ENCODE measurements at regions not wholly inside any gene's neighbourhood (a gene's known extent, or its start where the extent isn't known, plus 50 kb on each side); places are given as distances from the start of the nearest gene placed in this dataset.

DNA sequence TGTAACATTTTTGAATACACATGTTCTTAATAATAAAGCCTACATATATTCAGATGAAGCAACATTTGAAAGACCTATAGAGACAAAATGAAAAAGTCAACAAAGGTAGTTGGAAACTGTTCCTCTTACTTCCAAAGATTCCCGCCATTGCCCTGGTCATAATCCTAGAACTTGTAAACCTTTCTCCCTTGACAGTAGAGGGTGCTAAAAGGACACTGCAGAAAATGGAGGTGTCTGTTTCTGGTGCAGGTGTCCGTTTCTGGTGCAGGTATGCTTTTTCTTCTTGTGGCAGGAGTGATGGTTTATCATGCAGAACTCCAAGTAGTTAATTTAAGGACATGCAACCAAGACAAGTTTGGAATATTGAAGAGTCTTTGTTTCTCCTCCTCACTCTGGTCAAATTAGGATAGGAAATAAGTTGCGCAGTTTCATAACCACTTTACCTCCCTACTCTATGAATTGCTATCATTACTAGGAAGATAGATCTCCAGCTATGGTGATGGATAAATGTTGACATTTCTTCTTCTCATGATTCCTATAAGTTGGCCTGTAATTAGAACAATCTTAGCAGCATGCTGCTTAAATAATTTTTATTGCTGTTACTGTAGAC is 56.0 kb upstream of the FAM174A start:
- no peak overlapping the region for H3K27ac ChIP-seq (ENCODE audit: low read length)
- CTCF ChIA-PET: interaction anchor here (0.6 kb wide), 1 partner anchor 142 kb away, joined by 3 read pairs; no protein-coding TSS in a partner anchor
- no peaks in the 10 kb centered on the region for H3K9me3 ChIP-seq (ENCODE audit: low read length)
- DNase-seq: peak; percentile 68
- 0 out of 2 replicates have a peak overlapping the region, but pooled peaks have one; percentile 4 for H2AFZ ChIP-seq (ENCODE audit: low read length)
- TF ChIP-seq CTCF (conservative IDR thresholded peaks at IDR 0.05; ENCODE audit: low read depth, low read length): peak; percentile 88
- no peak for TF ChIP-seq EZH2 (IDR thresholded peaks at IDR 0.05; ENCODE audit: low read length, unreplicated experiment)
- TF ChIP-seq EZH2phosphoT487 (IDR thresholded peaks at IDR 0.05; ENCODE audit: borderline replicate concordance, low read length): no peak
- no peaks in the 10 kb centered on the region for H3K36me3 ChIP-seq (ENCODE audit: low read depth, low read length)
- BruUV-seq (replicated peaks): no TSS peak
- H3K9me2 ChIP-seq (replicated peaks; ENCODE audit: low read length): no peaks in the 10 kb centered on the region
- no peak overlapping the region for H3K9ac ChIP-seq (ENCODE audit: low read length)
- POLR2A ChIA-PET (ENCODE audit: unreplicated experiment): no interaction called here
- no peaks in the 10 kb centered on the region for H3F3A ChIP-seq (ENCODE audit: low read length, unreplicated experiment)
- no peaks in the 10 kb centered on the region for H3K4me1 ChIP-seq (ENCODE audit: insufficient read depth, low read length)
- H3K27me3 ChIP-seq (ENCODE audit: low read length): no peaks in the 10 kb centered on the region
- intact Hi-C loops (cut with micrococcal nuclease): loop anchor here (1.0 kb wide), 2 partner anchors 144 to 566 kb away; no protein-coding TSS in a partner anchor
- H3K79me2 ChIP-seq (ENCODE audit: low read length): no peaks in the 10 kb centered on the region
- peak; percentile 89 for ATAC-seq
- H4K20me1 ChIP-seq (ENCODE audit: low read length): no peaks in the 10 kb centered on the region
- H3K4me3 ChIP-seq (ENCODE audit: low read length): no peak overlapping the region
- no peak overlapping the region for H3K4me2 ChIP-seq (ENCODE audit: low read length)

DNA sequence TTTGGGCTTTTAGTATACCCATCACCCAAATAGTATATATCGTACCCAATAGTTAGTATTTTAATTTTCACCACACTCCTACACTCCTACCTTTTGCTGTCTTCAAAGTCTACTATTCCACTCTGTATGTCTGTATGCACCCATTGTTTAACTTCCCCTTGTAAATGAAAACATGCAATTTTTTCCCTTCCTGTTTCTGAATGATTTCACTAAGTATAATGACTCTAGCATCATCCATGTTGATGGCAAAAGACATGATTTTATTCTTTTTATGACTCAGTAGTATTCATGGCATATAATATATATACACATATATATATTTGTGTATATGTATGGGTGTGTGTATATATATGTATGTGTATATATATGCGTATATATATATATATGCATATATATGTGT is 63.1 kb upstream of the FAM174A start:
- Histone ChIP-seq H3K9ac (ENCODE audit: low read length) (no peak overlapping the region), H3K27ac (ENCODE audit: low read length) (no peak overlapping the region), H3K36me3 (ENCODE audit: low read depth, low read length) (no peaks in the 10 kb centered on the region), H3K4me3 (ENCODE audit: low read length) (no peak overlapping the region), H3K9me2 (replicated peaks; ENCODE audit: low read length) (no peaks in the 10 kb centered on the region), H3K9me3 (ENCODE audit: low read length) (no peaks in the 10 kb centered on the region), H3K79me2 (ENCODE audit: low read length) (no peaks in the 10 kb centered on the region), H3K27me3 (ENCODE audit: low read length) (no peaks in the 10 kb centered on the region), H3K4me2 (ENCODE audit: low read length) (no peak overlapping the region), H2AFZ (ENCODE audit: low read length) (no peak overlapping the region), H4K20me1 (ENCODE audit: low read length) (no peaks in the 10 kb centered on the region), H3K4me1 (ENCODE audit: insufficient read depth, low read length) (no peaks in the 10 kb centered on the region), H3F3A (ENCODE audit: low read length, unreplicated experiment) (no peaks in the 10 kb centered on the region)
- no peak for ATAC-seq
- TF ChIP-seq CTCF (conservative IDR thresholded peaks at IDR 0.05; ENCODE audit: low read depth, low read length) (no peak), EZH2phosphoT487 (IDR thresholded peaks at IDR 0.05; ENCODE audit: borderline replicate concordance, low read length) (no peak), EZH2 (IDR thresholded peaks at IDR 0.05; ENCODE audit: low read length, unreplicated experiment) (no peak)
- DNase-seq: no peak
- ChIA-PET CTCF (no interaction called here), POLR2A (ENCODE audit: unreplicated experiment) (no interaction called here)
- intact Hi-C loops (cut with micrococcal nuclease): no loop called here
- no TSS peak for BruUV-seq (replicated peaks)

DNA sequence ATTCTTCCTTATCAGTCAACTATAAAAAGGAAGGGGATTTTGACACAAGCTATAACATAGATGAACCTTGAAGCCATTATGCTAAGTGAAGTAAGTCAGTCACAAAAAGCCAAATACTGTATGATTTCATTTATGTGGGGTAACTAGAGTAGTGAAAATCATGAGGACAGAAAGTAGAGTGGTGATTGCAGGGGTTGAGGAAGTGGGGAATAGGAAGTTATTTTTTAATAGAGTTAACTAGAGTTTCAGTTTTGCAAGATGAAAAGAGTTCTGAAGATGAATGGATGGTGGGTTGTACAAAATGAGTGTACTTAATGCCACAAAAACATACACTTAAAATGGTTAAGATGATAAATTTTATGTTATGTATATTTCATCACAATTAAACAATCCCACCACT is 65.4 kb upstream of the FAM174A start:
- no peak overlapping the region for H3K4me3 ChIP-seq (ENCODE audit: low read length)
- H3F3A ChIP-seq (ENCODE audit: low read length, unreplicated experiment): no peaks in the 10 kb centered on the region
- H2AFZ ChIP-seq (ENCODE audit: low read length): no peak overlapping the region
- ATAC-seq: no peak
- H3K79me2 ChIP-seq (ENCODE audit: low read length): no peaks in the 10 kb centered on the region
- no peak overlapping the region for H3K4me2 ChIP-seq (ENCODE audit: low read length)
- no peaks in the 10 kb centered on the region for H3K36me3 ChIP-seq (ENCODE audit: low read depth, low read length)
- ChIA-PET POLR2A (ENCODE audit: unreplicated experiment) (no interaction called here), CTCF (no interaction called here)
- H4K20me1 ChIP-seq (ENCODE audit: low read length): no peaks in the 10 kb centered on the region
- no peak overlapping the region for H3K9ac ChIP-seq (ENCODE audit: low read length)
- H3K9me2 ChIP-seq (replicated peaks; ENCODE audit: low read length): no peaks in the 10 kb centered on the region
- BruUV-seq (replicated peaks): no TSS peak
- no peaks in the 10 kb centered on the region for H3K27me3 ChIP-seq (ENCODE audit: low read length)
- intact Hi-C loops (cut with micrococcal nuclease): no loop called here
- TF ChIP-seq EZH2 (IDR thresholded peaks at IDR 0.05; ENCODE audit: low read length, unreplicated experiment) (no peak), EZH2phosphoT487 (IDR thresholded peaks at IDR 0.05; ENCODE audit: borderline replicate concordance, low read length) (no peak), CTCF (conservative IDR thresholded peaks at IDR 0.05; ENCODE audit: low read depth, low read length) (no peak)
- H3K27ac ChIP-seq (ENCODE audit: low read length): no peak overlapping the region
- DNase-seq: no peak
- H3K4me1 ChIP-seq (ENCODE audit: insufficient read depth, low read length): no peaks in the 10 kb centered on the region
- no peaks in the 10 kb centered on the region for H3K9me3 ChIP-seq (ENCODE audit: low read length)

Data from PC-3 (cell line).